Ovary (tissue), 7 donors: ENCODE measurements at regions not wholly inside any gene's neighbourhood (a gene's known extent, or its start where the extent isn't known, plus 50 kb on each side); places are given as distances from the start of the nearest gene placed in this dataset.

Experiments
- DNase-seq, 5 donors: peaks; one replicate each; pipeline ENCODE4 v3.0.0-alpha.2; 2019 to 2020
- H3K27ac ChIP-seq, 2 donors: fragments of 200-600 bp; one replicate each; pipeline versions ENCODE4 v1.5.1 to v1.8.0; 2019 to 2022
- H3K27me3 ChIP-seq: fragments of 200-600 bp; one replicate; pipeline ENCODE4 v1.8.0; 2022
- H3K36me3 ChIP-seq: fragments of 200-600 bp; sonication (generic); one replicate; pipeline ENCODE4 v1.5.1; 2019
- H3K4me1 ChIP-seq: one replicate; pipeline ENCODE4 v1.8.1; 2013; ENCODE audit warnings: mild to moderate bottlenecking, moderate library complexity; ENCODE audit not compliant: insufficient read depth
- H3K4me3 ChIP-seq: fragments of 200-600 bp; sonication (generic); one replicate; pipeline ENCODE4 v1.5.1; 2017
- H3K9me3 ChIP-seq, 2 donors: fragments of 200-600 bp in 1 of 2; sonication (generic) in 1 of 2; one replicate each; pipeline versions ENCODE4 v1.5.1 to v1.8.1; 2013 to 2019; ENCODE audit warnings: mild to moderate bottlenecking in 1 of 2, moderate library complexity in 1 of 2
- CTCF ChIP-seq, 3 donors: fragments of 450-650 bp in 2 of 3; fragments of 200-600 bp in 1 of 3; IDR thresholded peaks; one replicate each; pipeline versions ENCODE4 v1.5.1 to v1.8.0; 2016 to 2022; ENCODE audit warnings: antibody characterized with exemption in 3 of 3, mild to moderate bottlenecking in 1 of 3
- EP300 ChIP-seq: sonication (generic); formaldehyde crosslinking; IDR thresholded peaks from one replicate; pipeline ENCODE4 v1.6.1; 2017; ENCODE audit warnings: antibody characterized with exemption
- POLR2A ChIP-seq: fragments of 450-650 bp; IDR thresholded peaks from one replicate; pipeline ENCODE4 v1.6.1; 2017; ENCODE audit warnings: antibody characterized with exemption, mild to moderate bottlenecking, moderate library complexity
- WGBS, 3 donors: extraction: QIAGEN DNeasy Blood & Tissue Kit in 1 of 3; methylation state at CpG; one replicate each; pipeline versions ENCODE4 v1.1.5 to v1.1.7; 2013 to 2017; 5-methylcytosine and 5-hydroxymethylcytosine counted together
- intact Hi-C, 4 donors: fragments of 100-400 bp; cut with DNase I; formaldehyde crosslinking; loops; one replicate each; pipeline versions ENCODE4 v1.11.0 to v1.15.1; 2022 to 2023
- donor health status: DM: no; HTN: no; CAD: no; lungs with moderate emphysema.
- donor health status: DM: no; HTN: no; CAD: no.
- donor health status: Bipolar disorder and iron deficiency.
- donor health status: DM: no; HTN: no; CAD: no.
- donor health status: DM: yes; HTN: yes; CAD: no.

GRCh38 chr5:96075579-96076289, 114.1 kb upstream of the ELL2 start:
- DNase-seq: no peak
- H3K4me1 ChIP-seq: no peaks in the 10 kb centered on the region
- no peaks in the 10 kb centered on the region for H3K27me3 ChIP-seq
- no peak overlapping the region for H3K27ac ChIP-seq
- H3K9me3 ChIP-seq: no peaks in the 10 kb centered on the region
- 9 to 35% (median 16%) methylated on average over 2 of the region's 2 CpGs for WGBS, 3 donors
- intact Hi-C loops: no loop called here
- H3K4me3 ChIP-seq: no peak overlapping the region
- H3K36me3 ChIP-seq: no peaks in the 10 kb centered on the region
- TF ChIP-seq CTCF (IDR thresholded peaks at IDR 0.05): no peak
- TF ChIP-seq EP300: no peak
- no peak for TF ChIP-seq POLR2A

GRCh38 chr5:96074870-96075269, 113.2 kb upstream of the ELL2 start:
- no peak for TF ChIP-seq CTCF (IDR thresholded peaks at IDR 0.05)
- no peak overlapping the region for H3K4me3 ChIP-seq
- H3K27me3 ChIP-seq: no peaks in the 10 kb centered on the region
- 38 to 40% (median 40%) methylated on average over 2 of the region's 2 CpGs for WGBS, 3 donors
- H3K4me1 ChIP-seq: no peaks in the 10 kb centered on the region
- H3K36me3 ChIP-seq: no peaks in the 10 kb centered on the region
- H3K27ac ChIP-seq: no peak overlapping the region
- no peak for DNase-seq
- intact Hi-C loops: no loop called here
- H3K9me3 ChIP-seq: no peaks in the 10 kb centered on the region

- no peak for DNase-seq
- Histone ChIP-seq H3K4me3 (no peak overlapping the region), H3K27me3 (no peaks in the 10 kb centered on the region), H3K36me3 (no peaks in the 10 kb centered on the region), H3K27ac (no peak overlapping the region), H3K9me3 (no peaks in the 10 kb centered on the region), H3K4me1 (no peaks in the 10 kb centered on the region)
- TF ChIP-seq POLR2A (no peak), CTCF (IDR thresholded peaks at IDR 0.05) (no peak), EP300 (no peak)
- 57 to 82% (median 74%) methylated on average over 1 of the region's 1 CpG for WGBS, 3 donors
- intact Hi-C loops: no loop called here
Observed at GRCh38 chr5:96074460-96074859, 112.8 kb upstream of the ELL2 start.

- no peak for DNase-seq
- no peak overlapping the region for H3K4me3 ChIP-seq
- H3K27me3 ChIP-seq: no peaks in the 10 kb centered on the region
- H3K4me1 ChIP-seq: peaks cover 2% of the 10 kb centered on the region
- WGBS, 3 donors: 85 to 93% (median 87%) methylated on average over 3 of the region's 3 CpGs
- TF ChIP-seq CTCF (IDR thresholded peaks at IDR 0.05) (no peak), POLR2A (no peak), EP300 (no peak)
- no peaks in the 10 kb centered on the region for H3K9me3 ChIP-seq
- H3K27ac ChIP-seq: no peak overlapping the region
- no peaks in the 10 kb centered on the region for H3K36me3 ChIP-seq
- intact Hi-C loops: no loop called here
Observed at GRCh38 chr5:96072791-96073165, 111.1 kb upstream of the ELL2 start.
